ENCODE measurements at regions not wholly inside any gene's neighbourhood (a gene's known extent, or its start where the extent isn't known, plus 50 kb on each side); places are given as distances from the start of the nearest gene placed in this dataset.

GRCh38 chr6:43900916-43901732 is 131.1 kb downstream of the VEGFA start:
- no peak overlapping the region for H3K4me3 ChIP-seq (ENCODE audit: insufficient read depth, low read depth, low read length, poor library complexity, severe bottlenecking)
- no peaks in the 10 kb centered on the region for H3K4me1 ChIP-seq (ENCODE audit: control insufficient read depth, insufficient read depth, low read length, poor library complexity, severe bottlenecking)
- no peaks in the 10 kb centered on the region for H3K9me3 ChIP-seq (ENCODE audit: control insufficient read depth, low read length)
- no peak overlapping the region for H3K27ac ChIP-seq (ENCODE audit: insufficient read depth, low read length, poor library complexity, severe bottlenecking)
- no peaks in the 10 kb centered on the region for H3K27me3 ChIP-seq (replicated peaks; ENCODE audit: control insufficient read depth, insufficient read depth, low read length, poor library complexity, severe bottlenecking)
- H3K36me3 ChIP-seq (ENCODE audit: control insufficient read depth, insufficient read depth, low read length): no peaks in the 10 kb centered on the region
- DNase-seq: no peak

GRCh38 chr6:43900560-43900915 is 130.5 kb downstream of the VEGFA start:
- Histone ChIP-seq H3K9me3 (ENCODE audit: control insufficient read depth, low read length) (no peaks in the 10 kb centered on the region), H3K4me1 (ENCODE audit: control insufficient read depth, insufficient read depth, low read length, poor library complexity, severe bottlenecking) (no peaks in the 10 kb centered on the region), H3K27me3 (replicated peaks; ENCODE audit: control insufficient read depth, insufficient read depth, low read length, poor library complexity, severe bottlenecking) (no peaks in the 10 kb centered on the region), H3K36me3 (ENCODE audit: control insufficient read depth, insufficient read depth, low read length) (no peaks in the 10 kb centered on the region), H3K27ac (ENCODE audit: insufficient read depth, low read length, poor library complexity, severe bottlenecking) (no peak overlapping the region), H3K4me3 (ENCODE audit: insufficient read depth, low read depth, low read length, poor library complexity, severe bottlenecking) (no peak overlapping the region)
- no peak for DNase-seq

DNA sequence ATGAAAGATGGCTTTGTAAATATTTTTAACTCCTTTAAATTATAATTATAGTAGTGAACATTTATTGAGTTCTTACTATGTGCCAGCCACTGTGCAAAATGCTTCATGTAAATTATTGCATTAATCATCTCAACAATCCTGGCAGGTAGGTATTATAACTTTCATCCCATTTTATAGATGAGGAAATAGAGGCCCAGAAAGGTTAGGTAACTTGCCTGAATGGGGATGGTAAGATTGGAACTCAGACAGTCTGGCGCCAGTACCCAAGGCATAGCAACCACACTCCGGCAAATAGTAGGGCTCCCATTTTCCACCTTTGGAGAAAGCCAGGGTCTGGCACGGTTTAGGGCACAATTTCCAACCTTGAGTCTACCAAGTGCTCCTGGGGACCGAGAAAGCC is 129.8 kb downstream of the VEGFA start:
- no peaks in the 10 kb centered on the region for H3K9me3 ChIP-seq (ENCODE audit: control insufficient read depth, low read length)
- no peak overlapping the region for H3K27ac ChIP-seq (ENCODE audit: insufficient read depth, low read length, poor library complexity, severe bottlenecking)
- no peak overlapping the region for H3K4me3 ChIP-seq (ENCODE audit: insufficient read depth, low read depth, low read length, poor library complexity, severe bottlenecking)
- no peaks in the 10 kb centered on the region for H3K4me1 ChIP-seq (ENCODE audit: control insufficient read depth, insufficient read depth, low read length, poor library complexity, severe bottlenecking)
- no peak for DNase-seq
- H3K36me3 ChIP-seq (ENCODE audit: control insufficient read depth, insufficient read depth, low read length): no peaks in the 10 kb centered on the region
- no peaks in the 10 kb centered on the region for H3K27me3 ChIP-seq (replicated peaks; ENCODE audit: control insufficient read depth, insufficient read depth, low read length, poor library complexity, severe bottlenecking)

DNA sequence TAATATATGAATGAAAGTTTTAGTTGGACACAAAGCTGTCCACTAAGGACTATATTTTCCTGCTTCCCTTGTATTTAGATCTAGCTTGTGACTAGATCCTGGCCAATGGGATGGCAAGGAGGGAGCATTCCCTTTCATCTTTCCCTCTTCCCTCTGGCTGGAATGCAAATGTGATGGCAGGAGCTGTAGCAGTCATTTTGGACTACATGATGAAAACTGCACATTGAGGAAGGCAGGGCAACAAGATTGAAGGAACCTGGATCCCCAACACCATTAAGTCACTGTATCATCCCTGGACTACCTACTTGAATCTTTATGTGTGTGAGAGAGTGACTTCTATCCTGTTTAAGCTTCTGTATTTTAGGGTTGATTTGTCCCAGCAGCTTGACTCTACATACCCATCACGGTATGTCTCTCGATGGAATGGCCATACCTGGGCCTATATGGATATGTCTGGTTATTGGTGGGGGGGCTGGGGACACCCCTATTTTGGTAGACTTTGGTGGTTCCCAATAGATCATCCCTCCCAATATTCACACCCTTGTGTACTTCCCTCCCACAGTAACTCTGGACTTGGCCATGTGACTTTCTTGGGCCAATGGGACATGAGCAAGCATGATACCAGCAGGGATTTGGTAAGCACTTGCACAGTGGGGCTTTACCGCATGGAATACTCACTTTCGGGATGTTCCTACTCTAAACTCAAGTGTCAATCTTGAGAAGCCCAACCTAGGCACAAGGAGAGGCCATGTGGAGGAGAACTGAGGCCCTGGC is 128.5 kb downstream of the VEGFA start:
- DNase-seq: no peak
- Histone ChIP-seq H3K9me3 (ENCODE audit: control insufficient read depth, low read length) (no peaks in the 10 kb centered on the region), H3K27me3 (replicated peaks; ENCODE audit: control insufficient read depth, insufficient read depth, low read length, poor library complexity, severe bottlenecking) (no peaks in the 10 kb centered on the region), H3K4me1 (ENCODE audit: control insufficient read depth, insufficient read depth, low read length, poor library complexity, severe bottlenecking) (no peaks in the 10 kb centered on the region), H3K27ac (ENCODE audit: insufficient read depth, low read length, poor library complexity, severe bottlenecking) (no peak overlapping the region), H3K4me3 (ENCODE audit: insufficient read depth, low read depth, low read length, poor library complexity, severe bottlenecking) (no peak overlapping the region), H3K36me3 (ENCODE audit: control insufficient read depth, insufficient read depth, low read length) (no peaks in the 10 kb centered on the region)

- Histone ChIP-seq H3K9me3 (ENCODE audit: control insufficient read depth, low read length) (no peaks in the 10 kb centered on the region), H3K36me3 (ENCODE audit: control insufficient read depth, insufficient read depth, low read length) (no peaks in the 10 kb centered on the region), H3K4me1 (ENCODE audit: control insufficient read depth, insufficient read depth, low read length, poor library complexity, severe bottlenecking) (no peaks in the 10 kb centered on the region), H3K27ac (ENCODE audit: insufficient read depth, low read length, poor library complexity, severe bottlenecking) (no peak overlapping the region), H3K4me3 (ENCODE audit: insufficient read depth, low read depth, low read length, poor library complexity, severe bottlenecking) (no peak overlapping the region), H3K27me3 (replicated peaks; ENCODE audit: control insufficient read depth, insufficient read depth, low read length, poor library complexity, severe bottlenecking) (no peaks in the 10 kb centered on the region)
- DNase-seq: no peak
These were observed 127.7 kb downstream of the VEGFA start for GRCh38 chr6:43897571-43898302.

- no peak for DNase-seq
- Histone ChIP-seq H3K27ac (ENCODE audit: insufficient read depth, low read length, poor library complexity, severe bottlenecking) (no peak overlapping the region), H3K36me3 (ENCODE audit: control insufficient read depth, insufficient read depth, low read length) (no peaks in the 10 kb centered on the region), H3K4me1 (ENCODE audit: control insufficient read depth, insufficient read depth, low read length, poor library complexity, severe bottlenecking) (no peaks in the 10 kb centered on the region), H3K9me3 (ENCODE audit: control insufficient read depth, low read length) (no peaks in the 10 kb centered on the region), H3K27me3 (replicated peaks; ENCODE audit: control insufficient read depth, insufficient read depth, low read length, poor library complexity, severe bottlenecking) (no peaks in the 10 kb centered on the region), H3K4me3 (ENCODE audit: insufficient read depth, low read depth, low read length, poor library complexity, severe bottlenecking) (no peak overlapping the region)
These were observed 126.6 kb downstream of the VEGFA start for GRCh38 chr6:43896329-43897255.

GRCh38 chr6:43895656-43896328 is 125.8 kb downstream of the VEGFA start:
- Histone ChIP-seq H3K4me3 (ENCODE audit: insufficient read depth, low read depth, low read length, poor library complexity, severe bottlenecking) (no peak overlapping the region), H3K27me3 (replicated peaks; ENCODE audit: control insufficient read depth, insufficient read depth, low read length, poor library complexity, severe bottlenecking) (no peaks in the 10 kb centered on the region), H3K36me3 (ENCODE audit: control insufficient read depth, insufficient read depth, low read length) (no peaks in the 10 kb centered on the region), H3K4me1 (ENCODE audit: control insufficient read depth, insufficient read depth, low read length, poor library complexity, severe bottlenecking) (no peaks in the 10 kb centered on the region), H3K9me3 (ENCODE audit: control insufficient read depth, low read length) (no peaks in the 10 kb centered on the region), H3K27ac (ENCODE audit: insufficient read depth, low read length, poor library complexity, severe bottlenecking) (no peak overlapping the region)
- no peak for DNase-seq

DNA sequence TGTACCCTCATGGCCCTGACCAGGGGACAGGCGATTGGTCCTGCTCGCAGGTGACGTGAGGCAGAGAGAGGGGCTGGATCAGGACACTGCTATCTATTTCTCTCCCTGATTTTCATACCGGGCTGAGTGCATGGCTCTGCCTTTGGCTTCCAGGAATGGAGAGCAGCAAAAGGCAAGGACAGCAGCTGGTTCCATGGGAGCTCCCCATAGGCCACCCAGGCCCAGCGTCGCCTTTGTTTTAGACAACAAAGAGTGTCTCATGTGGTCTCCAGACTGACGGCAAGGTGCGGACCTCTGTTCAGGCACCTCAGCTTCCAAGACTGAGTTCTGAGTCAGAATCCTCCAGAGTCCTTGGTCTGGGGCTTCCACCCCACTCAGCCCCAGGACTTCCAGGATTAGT is 123.1 kb downstream of the VEGFA start:
- no peak for DNase-seq
- no peaks in the 10 kb centered on the region for H3K36me3 ChIP-seq (ENCODE audit: control insufficient read depth, insufficient read depth, low read length)
- H3K9me3 ChIP-seq (ENCODE audit: control insufficient read depth, low read length): no peaks in the 10 kb centered on the region
- no peaks in the 10 kb centered on the region for H3K4me1 ChIP-seq (ENCODE audit: control insufficient read depth, insufficient read depth, low read length, poor library complexity, severe bottlenecking)
- no peak overlapping the region for H3K27ac ChIP-seq (ENCODE audit: insufficient read depth, low read length, poor library complexity, severe bottlenecking)
- H3K27me3 ChIP-seq (replicated peaks; ENCODE audit: control insufficient read depth, insufficient read depth, low read length, poor library complexity, severe bottlenecking): no peaks in the 10 kb centered on the region
- H3K4me3 ChIP-seq (ENCODE audit: insufficient read depth, low read depth, low read length, poor library complexity, severe bottlenecking): no peak overlapping the region

Data from effector memory CD4-positive, alpha-beta T cell (primary cell).